Ishikawa (cell line): ENCODE measurements at regions not wholly inside any gene's neighbourhood (a gene's known extent, or its start where the extent isn't known, plus 50 kb on each side); places are given as distances from the start of the nearest gene placed in this dataset.

Source experiments
- CEBPB ChIP-seq: IDR thresholded peaks from 2 replicates; pipeline ENCODE4 v1.6.1; 2012
- MAX ChIP-seq: IDR thresholded peaks from 2 replicates; pipeline ENCODE4 v1.6.1; 2012
- RAD21 ChIP-seq: IDR thresholded peaks from 2 replicates; pipeline ENCODE4 v1.6.1; 2012; ENCODE audit warnings: low read depth
- ZBTB7A ChIP-seq: IDR thresholded peaks from 2 replicates; pipeline ENCODE4 v1.6.1; 2012; ENCODE audit warnings: low read depth
- TF ChIP-seq, protein P1 (sequence below): IDR thresholded peaks from 2 replicates; pipeline ENCODE4 v1.6.1; 2012

GRCh38 chr15:98139337-98139736, 178.8 kb downstream of the ARRDC4 start:
- TF ChIP-seq, protein P1, sequence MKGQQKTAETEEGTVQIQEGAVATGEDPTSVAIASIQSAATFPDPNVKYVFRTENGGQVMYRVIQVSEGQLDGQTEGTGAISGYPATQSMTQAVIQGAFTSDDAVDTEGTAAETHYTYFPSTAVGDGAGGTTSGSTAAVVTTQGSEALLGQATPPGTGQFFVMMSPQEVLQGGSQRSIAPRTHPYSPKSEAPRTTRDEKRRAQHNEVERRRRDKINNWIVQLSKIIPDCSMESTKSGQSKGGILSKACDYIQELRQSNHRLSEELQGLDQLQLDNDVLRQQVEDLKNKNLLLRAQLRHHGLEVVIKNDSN, result no peak
- TF ChIP-seq MAX (no peak), ZBTB7A (no peak), CEBPB (no peak), RAD21 (no peak)
